GM13976 (cell line): ENCODE measurements at regions not wholly inside any gene's neighbourhood (a gene's known extent, or its start where the extent isn't known, plus 50 kb on each side); places are given as distances from the start of the nearest gene placed in this dataset.
"Not testable (repeated sequence)": the region's sequence is repeated elsewhere in the genome, so short reads cannot be mapped to it uniquely, and the experiment has no call there.

Source experiments
- DNase-seq: peaks from one replicate; pipeline ENCODE4 v3.0.0; 2012; ENCODE audit warnings: low spot score
- CTCF ChIP-seq: IDR thresholded peaks from 2 replicates; pipeline ENCODE4 v1.5.1; 2012; ENCODE audit warnings: borderline replicate concordance, mild to moderate bottlenecking; ENCODE audit not compliant: insufficient read depth; ENCODE audit errors: extremely low read depth, missing control alignments, control extremely low read depth
- in situ Hi-C: fragments of 300-500 bp; cut with MboI; formaldehyde crosslinking; loops from one replicate; pipeline ENCODE4 v1.12.0; 2022; ENCODE audit warnings: low sequenced_read_pairs, mixed read lengths, inconsistent platforms; ENCODE audit not compliant: unreplicated experiment

- in situ Hi-C loops = no loop called here
- no peak for DNase-seq
- no peak for TF ChIP-seq CTCF
Observed at GRCh38 chr15:62412686-62413085, 247.6 kb upstream of the C2CD4B start.

GRCh38 chr15:62413153-62413552 is 248.1 kb upstream of the C2CD4B start:
- no peak for TF ChIP-seq CTCF
- no peak for DNase-seq
- in situ Hi-C loops = no loop called here

- DNase-seq = no peak
- TF ChIP-seq CTCF = no peak
- in situ Hi-C loops = no loop called here
Observed at GRCh38 chr15:62413786-62414185, 248.7 kb upstream of the C2CD4B start.

GRCh38 chr15:62415498-62415897 is 250.4 kb upstream of the C2CD4B start:
- in situ Hi-C loops = no loop called here
- no peak for DNase-seq
- no peak for TF ChIP-seq CTCF

- TF ChIP-seq CTCF = no peak
- in situ Hi-C loops = no loop called here
- no peak for DNase-seq
Observed at GRCh38 chr15:62416526-62416925, 251.4 kb upstream of the C2CD4B start.

DNA sequence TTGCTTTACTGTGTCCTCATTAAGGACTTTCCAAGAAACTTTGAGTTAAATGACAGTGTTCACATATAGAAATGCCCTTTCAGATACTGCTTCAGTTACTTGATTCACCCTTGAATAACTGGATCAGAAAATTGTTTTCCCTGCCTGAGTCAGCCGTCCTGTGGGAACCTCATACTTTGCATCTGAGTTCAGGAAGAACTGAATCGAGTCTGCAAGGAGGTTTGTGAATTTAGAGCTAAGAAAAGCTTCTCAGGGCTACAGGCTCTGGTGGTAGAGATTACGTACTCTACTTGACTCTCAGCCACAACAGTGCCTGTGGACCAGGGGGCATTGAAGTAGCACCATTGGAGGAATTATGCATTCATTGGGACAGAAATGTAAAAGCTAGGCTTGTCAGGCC is 252.4 kb upstream of the C2CD4B start:
- no peak for DNase-seq
- in situ Hi-C loops = no loop called here
- no peak for TF ChIP-seq CTCF

GRCh38 chr15:62418496-62418895 is 253.4 kb upstream of the C2CD4B start:
- in situ Hi-C loops, DNase-seq: not testable (repeated sequence)

DNA sequence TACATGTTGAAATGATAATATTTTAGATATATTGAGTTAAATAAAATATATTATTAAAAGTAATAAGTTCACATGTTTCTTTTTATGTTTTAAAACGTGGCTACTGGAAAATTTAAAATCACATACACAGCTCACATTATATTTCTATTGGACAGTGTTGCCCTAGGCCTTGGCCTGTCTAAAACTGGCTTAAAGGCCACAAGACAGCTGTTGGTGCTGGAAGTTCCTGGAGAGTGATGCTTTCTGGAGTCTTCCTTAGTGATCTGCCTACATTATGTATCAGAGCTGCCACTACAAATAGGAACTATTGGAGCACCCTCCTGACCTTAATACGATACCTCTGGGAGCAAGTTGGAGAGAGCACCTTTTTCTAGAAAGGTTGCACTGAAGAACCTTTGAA is 254.1 kb upstream of the C2CD4B start:
- no peak for TF ChIP-seq CTCF
- no peak for DNase-seq
- in situ Hi-C loops = no loop called here

DNA sequence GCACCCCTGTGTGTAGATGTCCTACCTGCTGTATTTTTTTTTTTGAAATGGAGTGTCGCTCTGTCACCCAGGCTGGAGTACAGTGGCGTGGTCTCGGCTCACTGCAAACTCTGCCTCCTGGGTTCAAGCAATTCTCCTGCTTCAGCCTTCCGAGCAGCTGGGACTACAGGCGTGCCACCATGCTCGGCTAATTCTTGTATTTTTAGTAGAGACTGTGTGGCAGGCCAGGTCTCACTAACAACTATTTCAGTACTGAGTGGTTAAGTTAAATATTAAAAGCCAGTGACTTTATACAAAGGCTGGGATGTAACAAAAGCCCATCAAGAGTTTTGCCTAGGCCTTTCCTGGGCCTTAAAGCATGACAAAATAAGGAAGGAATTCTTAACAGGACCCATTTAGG is 255.3 kb upstream of the C2CD4B start:
- DNase-seq, in situ Hi-C loops: not testable (repeated sequence)
